ENCODE measurements at regions not wholly inside any gene's neighbourhood (a gene's known extent, or its start where the extent isn't known, plus 50 kb on each side); places are given as distances from the start of the nearest gene placed in this dataset.

DNA sequence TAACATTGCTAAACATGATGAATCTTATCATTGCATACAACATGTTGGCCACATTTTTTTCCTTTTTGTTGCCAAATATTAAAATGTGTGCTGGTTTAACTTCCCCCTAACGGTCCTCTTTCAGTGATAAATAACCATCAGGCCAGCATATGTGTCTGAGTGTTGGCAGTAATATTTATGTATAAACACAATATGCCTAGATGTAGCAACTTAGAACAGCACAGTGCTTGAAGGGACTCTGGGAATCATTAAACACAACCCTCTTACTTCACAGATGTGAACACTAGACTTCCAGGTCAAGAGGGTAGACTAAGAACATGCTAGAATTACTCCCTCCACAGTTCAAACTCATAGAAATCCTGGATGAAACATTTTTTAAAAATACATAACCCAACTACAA is 581.8 kb downstream of the PLPP3 start:
- TF ChIP-seq, protein P1, sequence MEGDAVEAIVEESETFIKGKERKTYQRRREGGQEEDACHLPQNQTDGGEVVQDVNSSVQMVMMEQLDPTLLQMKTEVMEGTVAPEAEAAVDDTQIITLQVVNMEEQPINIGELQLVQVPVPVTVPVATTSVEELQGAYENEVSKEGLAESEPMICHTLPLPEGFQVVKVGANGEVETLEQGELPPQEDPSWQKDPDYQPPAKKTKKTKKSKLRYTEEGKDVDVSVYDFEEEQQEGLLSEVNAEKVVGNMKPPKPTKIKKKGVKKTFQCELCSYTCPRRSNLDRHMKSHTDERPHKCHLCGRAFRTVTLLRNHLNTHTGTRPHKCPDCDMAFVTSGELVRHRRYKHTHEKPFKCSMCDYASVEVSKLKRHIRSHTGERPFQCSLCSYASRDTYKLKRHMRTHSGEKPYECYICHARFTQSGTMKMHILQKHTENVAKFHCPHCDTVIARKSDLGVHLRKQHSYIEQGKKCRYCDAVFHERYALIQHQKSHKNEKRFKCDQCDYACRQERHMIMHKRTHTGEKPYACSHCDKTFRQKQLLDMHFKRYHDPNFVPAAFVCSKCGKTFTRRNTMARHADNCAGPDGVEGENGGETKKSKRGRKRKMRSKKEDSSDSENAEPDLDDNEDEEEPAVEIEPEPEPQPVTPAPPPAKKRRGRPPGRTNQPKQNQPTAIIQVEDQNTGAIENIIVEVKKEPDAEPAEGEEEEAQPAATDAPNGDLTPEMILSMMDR (IDR thresholded peaks at IDR 0.05; ENCODE audit: low read length) = no peak
- TF ChIP-seq EZH2 (IDR thresholded peaks at IDR 0.05; ENCODE audit: borderline replicate concordance, low read length) = no peak
